Uterus (tissue), 2 donors: ENCODE measurements at regions not wholly inside any gene's neighbourhood (a gene's known extent, or its start where the extent isn't known, plus 50 kb on each side); places are given as distances from the start of the nearest gene placed in this dataset.

ENCODE experiments used
- POLR2A ChIP-seq, 2 donors: fragments of 450-650 bp; IDR thresholded peaks; one replicate each; pipeline ENCODE4 v1.6.1; 2016; ENCODE audit warnings: antibody characterized with exemption in 2 of 2, mild to moderate bottlenecking in 1 of 2, moderate library complexity in 1 of 2
- TF ChIP-seq, protein P1 (sequence below), 4 experiments: fragments of 200-600 bp in 2 of 4; fragments of 450-650 bp in 2 of 4; sonication (generic) in 2 of 4; IDR thresholded peaks; one replicate each; pipeline ENCODE4 v1.5.1; 2016 to 2019; ENCODE audit warnings: antibody characterized with exemption in 4 of 4, mild to moderate bottlenecking in 2 of 4, moderate library complexity in 1 of 4

DNA sequence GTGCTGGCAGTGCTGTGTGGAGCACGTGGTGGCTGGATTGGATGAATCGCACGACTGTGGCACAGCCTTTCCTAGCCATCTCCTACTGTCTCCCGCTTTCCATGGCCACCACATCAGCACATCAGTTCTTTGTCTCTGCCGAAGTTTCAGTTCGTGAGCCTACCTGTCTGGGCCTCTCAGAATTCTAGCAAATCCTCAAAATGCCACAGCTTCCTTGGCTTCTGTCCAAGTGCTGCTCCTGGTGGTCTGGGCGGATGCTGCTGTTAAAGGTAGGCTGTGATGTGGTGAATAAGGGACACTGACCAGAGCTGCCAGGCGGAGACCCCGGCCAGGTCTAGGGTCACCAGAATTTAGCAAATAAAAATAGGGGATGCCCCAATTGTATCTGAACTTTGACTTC lies 237.4 kb downstream of the LPIN1 start:
- TF ChIP-seq, protein P1, sequence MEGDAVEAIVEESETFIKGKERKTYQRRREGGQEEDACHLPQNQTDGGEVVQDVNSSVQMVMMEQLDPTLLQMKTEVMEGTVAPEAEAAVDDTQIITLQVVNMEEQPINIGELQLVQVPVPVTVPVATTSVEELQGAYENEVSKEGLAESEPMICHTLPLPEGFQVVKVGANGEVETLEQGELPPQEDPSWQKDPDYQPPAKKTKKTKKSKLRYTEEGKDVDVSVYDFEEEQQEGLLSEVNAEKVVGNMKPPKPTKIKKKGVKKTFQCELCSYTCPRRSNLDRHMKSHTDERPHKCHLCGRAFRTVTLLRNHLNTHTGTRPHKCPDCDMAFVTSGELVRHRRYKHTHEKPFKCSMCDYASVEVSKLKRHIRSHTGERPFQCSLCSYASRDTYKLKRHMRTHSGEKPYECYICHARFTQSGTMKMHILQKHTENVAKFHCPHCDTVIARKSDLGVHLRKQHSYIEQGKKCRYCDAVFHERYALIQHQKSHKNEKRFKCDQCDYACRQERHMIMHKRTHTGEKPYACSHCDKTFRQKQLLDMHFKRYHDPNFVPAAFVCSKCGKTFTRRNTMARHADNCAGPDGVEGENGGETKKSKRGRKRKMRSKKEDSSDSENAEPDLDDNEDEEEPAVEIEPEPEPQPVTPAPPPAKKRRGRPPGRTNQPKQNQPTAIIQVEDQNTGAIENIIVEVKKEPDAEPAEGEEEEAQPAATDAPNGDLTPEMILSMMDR (IDR thresholded peaks at IDR 0.05) = no peak
- no peak for TF ChIP-seq POLR2A (IDR thresholded peaks at IDR 0.05)
